ENCODE measurements at regions not wholly inside any gene's neighbourhood (a gene's known extent, or its start where the extent isn't known, plus 50 kb on each side); places are given as distances from the start of the nearest gene placed in this dataset.

DNA sequence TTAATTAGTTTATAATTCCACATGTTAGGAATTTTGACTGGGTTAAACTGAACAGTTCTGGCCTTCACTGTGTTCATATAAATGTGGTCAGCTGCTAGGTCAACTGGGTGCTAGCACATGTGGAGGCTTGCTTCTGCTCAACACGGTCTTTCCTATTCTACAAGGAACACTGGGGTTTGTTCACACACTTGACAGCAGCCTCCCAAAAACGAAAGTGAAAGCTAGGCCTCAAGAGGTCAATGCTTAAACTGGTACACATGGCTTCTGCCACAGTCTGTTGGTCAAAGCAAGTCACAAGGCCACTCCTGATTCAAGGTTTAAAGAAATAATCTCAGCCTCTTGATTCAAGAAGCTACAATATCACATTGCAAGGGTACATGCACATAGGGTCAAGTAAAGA, 126.5 kb downstream of the QDPR start:
- TF ChIP-seq, protein P1, sequence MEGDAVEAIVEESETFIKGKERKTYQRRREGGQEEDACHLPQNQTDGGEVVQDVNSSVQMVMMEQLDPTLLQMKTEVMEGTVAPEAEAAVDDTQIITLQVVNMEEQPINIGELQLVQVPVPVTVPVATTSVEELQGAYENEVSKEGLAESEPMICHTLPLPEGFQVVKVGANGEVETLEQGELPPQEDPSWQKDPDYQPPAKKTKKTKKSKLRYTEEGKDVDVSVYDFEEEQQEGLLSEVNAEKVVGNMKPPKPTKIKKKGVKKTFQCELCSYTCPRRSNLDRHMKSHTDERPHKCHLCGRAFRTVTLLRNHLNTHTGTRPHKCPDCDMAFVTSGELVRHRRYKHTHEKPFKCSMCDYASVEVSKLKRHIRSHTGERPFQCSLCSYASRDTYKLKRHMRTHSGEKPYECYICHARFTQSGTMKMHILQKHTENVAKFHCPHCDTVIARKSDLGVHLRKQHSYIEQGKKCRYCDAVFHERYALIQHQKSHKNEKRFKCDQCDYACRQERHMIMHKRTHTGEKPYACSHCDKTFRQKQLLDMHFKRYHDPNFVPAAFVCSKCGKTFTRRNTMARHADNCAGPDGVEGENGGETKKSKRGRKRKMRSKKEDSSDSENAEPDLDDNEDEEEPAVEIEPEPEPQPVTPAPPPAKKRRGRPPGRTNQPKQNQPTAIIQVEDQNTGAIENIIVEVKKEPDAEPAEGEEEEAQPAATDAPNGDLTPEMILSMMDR (IDR thresholded peaks at IDR 0.05), result no peak
- H3K27me3 Mint-ChIP-seq, result no peaks in the 10 kb centered on the region
- H3K9me3 Mint-ChIP-seq, result peaks cover 8% of the 10 kb centered on the region
- no peak overlapping the region for H3K4me3 Mint-ChIP-seq
- intact Hi-C loops (cut with micrococcal nuclease), result no loop called here
- H3K4me1 Mint-ChIP-seq (ENCODE audit: low read depth), result peaks cover 11% of the 10 kb centered on the region
- POLR2A ChIA-PET, result no interaction called here
- peaks cover 4% of the 10 kb centered on the region for H3K36me3 Mint-ChIP-seq (ENCODE audit: low read depth)
- CTCF ChIA-PET, result interaction anchor here (1.0 kb wide), 1 partner anchor 87 kb away, joined by 3 read pairs; no protein-coding TSS in a partner anchor
- ATAC-seq (peak; percentile 65), DNase-seq (peak; percentile 10)
- H3K27ac Mint-ChIP-seq, result no peak overlapping the region

DNA sequence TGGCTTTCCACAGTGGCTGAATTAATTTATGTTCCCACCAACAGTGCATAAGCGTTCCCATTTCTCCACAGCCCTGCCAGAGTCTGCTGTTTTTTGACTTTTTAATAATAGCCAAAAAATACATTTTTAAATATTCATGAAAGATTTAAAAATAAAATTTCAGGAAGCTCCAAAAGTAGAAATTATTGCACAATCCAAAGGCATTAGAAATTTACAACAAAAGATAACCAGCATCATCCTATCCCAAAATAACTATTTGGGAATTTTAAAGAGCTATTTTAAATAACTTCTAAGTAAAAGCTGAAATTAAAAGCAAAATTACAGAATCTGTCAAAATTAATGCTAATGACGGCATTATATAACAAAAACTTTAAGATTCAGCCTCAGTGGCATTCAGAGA, 131.5 kb downstream of the QDPR start:
- H3K27ac Mint-ChIP-seq, result no peak overlapping the region
- DNase-seq (no peak), ATAC-seq (no peak)
- peaks cover 3% of the 10 kb centered on the region for H3K4me1 Mint-ChIP-seq (ENCODE audit: low read depth)
- CTCF ChIA-PET, result no interaction called here
- intact Hi-C loops (cut with micrococcal nuclease), result no loop called here
- H3K9me3 Mint-ChIP-seq, result no peaks in the 10 kb centered on the region
- TF ChIP-seq, protein P1 (IDR thresholded peaks at IDR 0.05), result no peak
- POLR2A ChIA-PET, result no interaction called here
- H3K4me3 Mint-ChIP-seq, result no peak overlapping the region
- H3K36me3 Mint-ChIP-seq (ENCODE audit: low read depth), result no peaks in the 10 kb centered on the region
- H3K27me3 Mint-ChIP-seq, result no peaks in the 10 kb centered on the region

DNA sequence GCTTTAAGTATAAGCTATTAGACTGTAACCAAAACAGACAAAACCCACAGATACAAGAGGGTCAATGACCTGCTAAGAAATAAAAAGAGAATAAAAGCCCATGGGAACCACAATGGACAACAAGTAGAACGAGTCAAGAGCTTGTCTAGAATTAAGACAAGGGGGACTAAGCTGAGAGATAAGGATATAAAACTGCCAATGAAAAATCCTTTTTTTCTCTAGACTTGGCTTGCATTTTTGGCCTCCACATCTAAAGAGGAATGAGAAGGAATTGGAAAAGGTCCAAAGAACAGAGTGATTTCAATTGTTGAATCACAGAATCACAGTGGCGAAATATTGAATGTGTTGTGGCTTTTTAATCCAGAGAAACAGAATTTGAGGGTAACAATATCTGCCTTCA, 135.7 kb downstream of the QDPR start:
- Mint-ChIP-seq H3K36me3 (ENCODE audit: low read depth) (no peaks in the 10 kb centered on the region), H3K9me3 (no peaks in the 10 kb centered on the region), H3K27me3 (peaks cover 3% of the 10 kb centered on the region), H3K27ac (no peak overlapping the region), H3K4me1 (ENCODE audit: low read depth) (peaks cover 2% of the 10 kb centered on the region), H3K4me3 (no peak overlapping the region)
- intact Hi-C loops (cut with micrococcal nuclease), result no loop called here
- TF ChIP-seq, protein P1 (IDR thresholded peaks at IDR 0.05), result no peak
- ATAC-seq (no peak), DNase-seq (no peak)
- CTCF ChIA-PET, result interaction anchor here (0.9 to 3.4 kb wide), 3 partner anchors 27 to 96 kb away, joined by 3 to 12 read pairs (median 3); no protein-coding TSS in a partner anchor
- POLR2A ChIA-PET, result no interaction called here

DNA sequence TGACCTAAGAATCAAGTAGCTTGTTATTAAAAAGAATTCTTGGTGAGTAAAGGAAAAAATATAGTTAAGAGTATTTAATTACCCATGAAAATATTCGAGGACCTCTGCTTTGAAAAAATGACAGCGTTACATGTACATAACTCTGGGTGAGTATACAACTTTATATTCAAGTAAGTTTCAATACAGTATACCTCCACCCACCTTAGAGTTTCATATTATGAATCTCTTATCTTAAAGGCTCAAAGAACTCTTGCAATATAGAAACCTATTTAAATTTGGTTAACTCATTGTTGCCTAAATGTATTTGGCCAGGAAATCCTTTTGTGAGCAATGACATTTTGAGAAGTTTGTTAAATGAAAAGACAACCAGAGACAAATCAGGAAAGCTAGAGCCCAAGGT, 138.2 kb downstream of the QDPR start:
- Mint-ChIP-seq H3K27ac (no peak overlapping the region), H3K36me3 (ENCODE audit: low read depth) (no peaks in the 10 kb centered on the region), H3K9me3 (no peaks in the 10 kb centered on the region), H3K4me1 (ENCODE audit: low read depth) (peaks cover 2% of the 10 kb centered on the region), H3K4me3 (no peak overlapping the region), H3K27me3 (peaks cover 3% of the 10 kb centered on the region)
- no peak for ATAC-seq
- intact Hi-C loops (cut with micrococcal nuclease), result no loop called here
- no peak for DNase-seq
- CTCF ChIA-PET, result interaction anchor here (2.5 to 3.4 kb wide), 2 partner anchors 33 to 74 kb away, joined by 5 to 12 read pairs; no protein-coding TSS in a partner anchor
- POLR2A ChIA-PET, result no interaction called here
- TF ChIP-seq, protein P1 (IDR thresholded peaks at IDR 0.05), result no peak

DNA sequence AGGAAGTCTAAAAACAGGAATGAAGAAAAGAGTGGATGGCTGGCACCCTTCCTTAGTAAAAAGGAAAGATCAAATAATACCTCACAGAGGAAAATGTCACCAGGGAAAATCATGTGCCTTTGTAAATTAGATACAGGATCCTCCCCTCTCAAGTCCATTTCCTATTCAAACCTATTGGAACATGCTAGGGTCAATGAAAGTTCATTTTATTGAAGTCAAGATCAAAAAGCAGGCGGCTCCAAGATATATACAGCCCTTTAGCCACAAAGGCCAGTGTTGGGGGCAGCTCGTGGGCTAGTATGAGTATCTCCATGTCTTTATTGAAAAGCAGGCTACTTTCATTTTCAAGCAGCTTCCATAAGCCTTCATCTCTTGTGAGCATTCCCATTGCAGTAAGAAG, 141.1 kb downstream of the QDPR start:
- H3K4me1 Mint-ChIP-seq (ENCODE audit: low read depth), result peaks cover 2% of the 10 kb centered on the region
- ATAC-seq (no peak), DNase-seq (no peak)
- TF ChIP-seq, protein P1 (IDR thresholded peaks at IDR 0.05), result no peak
- no peaks in the 10 kb centered on the region for H3K36me3 Mint-ChIP-seq (ENCODE audit: low read depth)
- intact Hi-C loops (cut with micrococcal nuclease), result no loop called here
- H3K27ac Mint-ChIP-seq, result no peak overlapping the region
- no peak overlapping the region for H3K4me3 Mint-ChIP-seq
- ChIA-PET CTCF (interaction anchor here (1.8 kb wide), 1 partner anchor 77 kb away, joined by 9 read pairs; no protein-coding TSS in a partner anchor), POLR2A (no interaction called here)
- H3K27me3 Mint-ChIP-seq, result peaks cover 6% of the 10 kb centered on the region
- no peaks in the 10 kb centered on the region for H3K9me3 Mint-ChIP-seq

Data from activated CD8-positive, alpha-beta T cell treated with anti-CD3 and anti-CD28 coated beads for 36 hours (primary cell).